ENCODE measurements at regions not wholly inside any gene's neighbourhood (a gene's known extent, or its start where the extent isn't known, plus 50 kb on each side); places are given as distances from the start of the nearest gene placed in this dataset.

DNA sequence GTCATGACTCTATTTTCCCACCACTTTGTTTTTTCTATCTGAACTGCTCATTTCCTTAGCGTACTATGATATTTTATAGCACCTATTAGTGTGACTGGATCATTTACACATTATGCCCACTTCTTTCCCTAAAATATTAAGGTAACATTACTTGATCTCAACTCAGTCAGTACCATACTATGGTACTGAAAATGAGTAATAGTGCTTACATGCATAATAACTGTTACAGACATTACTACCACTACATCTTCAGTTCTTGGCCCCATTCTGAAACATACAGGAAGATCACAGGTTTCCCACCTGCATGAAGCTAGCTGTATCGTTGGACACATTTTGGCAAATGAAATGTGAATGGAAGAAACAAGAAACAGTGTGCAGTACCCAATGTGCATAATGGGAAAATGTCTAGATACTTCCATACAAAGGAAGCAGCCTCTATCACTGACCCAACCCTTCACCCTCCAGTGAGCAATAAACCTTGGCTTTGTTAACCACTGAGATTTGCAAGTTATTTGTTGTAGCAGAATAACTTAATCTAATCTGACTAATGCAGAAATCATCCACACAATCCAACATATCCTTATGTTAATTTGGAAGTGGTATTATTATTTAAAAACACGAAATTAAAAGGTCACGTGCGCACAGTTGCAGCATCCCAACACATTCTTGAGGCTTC lies 108.6 kb upstream of the DOK5 start:
- TF ChIP-seq, protein P1, sequence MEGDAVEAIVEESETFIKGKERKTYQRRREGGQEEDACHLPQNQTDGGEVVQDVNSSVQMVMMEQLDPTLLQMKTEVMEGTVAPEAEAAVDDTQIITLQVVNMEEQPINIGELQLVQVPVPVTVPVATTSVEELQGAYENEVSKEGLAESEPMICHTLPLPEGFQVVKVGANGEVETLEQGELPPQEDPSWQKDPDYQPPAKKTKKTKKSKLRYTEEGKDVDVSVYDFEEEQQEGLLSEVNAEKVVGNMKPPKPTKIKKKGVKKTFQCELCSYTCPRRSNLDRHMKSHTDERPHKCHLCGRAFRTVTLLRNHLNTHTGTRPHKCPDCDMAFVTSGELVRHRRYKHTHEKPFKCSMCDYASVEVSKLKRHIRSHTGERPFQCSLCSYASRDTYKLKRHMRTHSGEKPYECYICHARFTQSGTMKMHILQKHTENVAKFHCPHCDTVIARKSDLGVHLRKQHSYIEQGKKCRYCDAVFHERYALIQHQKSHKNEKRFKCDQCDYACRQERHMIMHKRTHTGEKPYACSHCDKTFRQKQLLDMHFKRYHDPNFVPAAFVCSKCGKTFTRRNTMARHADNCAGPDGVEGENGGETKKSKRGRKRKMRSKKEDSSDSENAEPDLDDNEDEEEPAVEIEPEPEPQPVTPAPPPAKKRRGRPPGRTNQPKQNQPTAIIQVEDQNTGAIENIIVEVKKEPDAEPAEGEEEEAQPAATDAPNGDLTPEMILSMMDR (IDR thresholded peaks at IDR 0.05; ENCODE audit: insufficient read depth, low read length), result no peak
- no peak for TF ChIP-seq POLR2AphosphoS5 (IDR thresholded peaks at IDR 0.05; ENCODE audit: low read depth)
- no peak for TF ChIP-seq REST (IDR thresholded peaks at IDR 0.05; ENCODE audit: insufficient replicate concordance, low read depth)
- TF ChIP-seq GABPA (IDR thresholded peaks at IDR 0.05; ENCODE audit: low read depth), result no peak

All from HL-60 (cell line).